MCF 10A (cell line): ENCODE measurements at regions not wholly inside any gene's neighbourhood (a gene's known extent, or its start where the extent isn't known, plus 50 kb on each side); places are given as distances from the start of the nearest gene placed in this dataset.

Experiments
- BruUV-seq: library from RNA; stranded (reverse); fragments of 400-500 nt; replicated peaks from 2 replicates; lab custom pipeline; 2021; lab: Mats Ljungman, UMichigan
- CTCF ChIA-PET: fragments of 300-600 bp; sonication (Branson Sonifier 250); formaldehyde crosslinking; extraction: SDS; loops from one replicate; lab custom pipeline; 2021; ENCODE audit warnings: antibody characterized with exemption, inconsistent platforms; lab: Yijun Ruan, JAX
- POLR2A ChIA-PET: fragments of 300-600, 350-650 bp; sonication (Branson Sonifier 250); formaldehyde crosslinking; extraction: SDS; loops from one replicate; lab custom pipeline; 2020; ENCODE audit warnings: antibody characterized with exemption, inconsistent platforms; lab: Yijun Ruan, JAX
- DNase-seq: peaks from one replicate; pipeline ENCODE4 v3.0.0-alpha.2; 2018; ENCODE audit not compliant: unreplicated experiment
- H3K27ac Mint-ChIP-seq: one replicate; pipeline ENCODE4 v1.8.0; 2022; ENCODE audit warnings: mild to moderate bottlenecking, low read depth, mixed read lengths; ENCODE audit not compliant: unreplicated experiment
- H3K27me3 Mint-ChIP-seq: one replicate; pipeline ENCODE4 v1.8.0; 2022; ENCODE audit warnings: mixed read lengths; ENCODE audit not compliant: insufficient read depth, unreplicated experiment
- H3K36me3 Mint-ChIP-seq: one replicate; pipeline ENCODE4 v1.8.0; 2022; ENCODE audit warnings: mild to moderate bottlenecking, moderate library complexity, mixed read lengths; ENCODE audit not compliant: insufficient read depth, unreplicated experiment
- H3K4me1 Mint-ChIP-seq: one replicate; pipeline ENCODE4 v1.8.0; 2022; ENCODE audit warnings: mixed read lengths; ENCODE audit not compliant: insufficient read depth, unreplicated experiment
- H3K4me3 Mint-ChIP-seq: one replicate; pipeline ENCODE4 v1.8.0; 2022; ENCODE audit warnings: mild to moderate bottlenecking, moderate library complexity, mixed read lengths; ENCODE audit not compliant: unreplicated experiment
- H3K9me3 Mint-ChIP-seq: one replicate; pipeline ENCODE4 v1.8.0; 2022; ENCODE audit warnings: mixed read lengths; ENCODE audit not compliant: unreplicated experiment
- intact Hi-C: fragments of 100-400 bp; cut with micrococcal nuclease; formaldehyde crosslinking; loops from 2 replicates; pipeline ENCODE4 v1.14.1; 2022
- TF ChIP-seq, protein P1 (sequence below): fragments of 200-600 bp; IDR thresholded peaks from one replicate; pipeline ENCODE4 v1.8.0; 2022; ENCODE audit warnings: antibody characterized with exemption, mild to moderate bottlenecking; ENCODE audit not compliant: unreplicated experiment

DNA sequence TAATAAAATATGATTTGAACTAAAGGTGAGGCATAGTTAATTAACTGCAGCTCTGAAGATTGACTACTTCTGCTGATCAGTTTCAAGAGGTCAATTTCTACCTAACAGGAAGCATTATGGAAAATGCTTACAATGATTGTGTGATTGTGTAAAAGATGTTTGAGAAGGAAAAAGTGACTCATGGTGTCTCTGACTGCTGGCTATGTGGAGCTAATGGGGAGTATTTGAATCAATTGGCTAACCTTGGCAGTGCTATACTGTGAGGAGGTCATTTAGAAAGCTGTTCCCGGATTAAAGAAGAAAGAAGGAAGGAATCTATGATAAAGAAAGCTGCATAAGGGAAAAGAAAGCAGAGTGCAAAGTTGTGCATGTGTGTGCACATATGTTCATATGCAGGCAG is 376.5 kb downstream of the ADGRL2 start:
- peak; percentile 52 for DNase-seq
- POLR2A ChIA-PET = no interaction called here
- BruUV-seq = no TSS peak
- Mint-ChIP-seq H3K4me1 (peaks cover 6% of the 10 kb centered on the region), H3K9me3 (no peaks in the 10 kb centered on the region), H3K4me3 (no peak overlapping the region), H3K27me3 (no peaks in the 10 kb centered on the region), H3K27ac (no peak overlapping the region), H3K36me3 (no peaks in the 10 kb centered on the region)
- intact Hi-C loops = no loop called here
- TF ChIP-seq, protein P1, sequence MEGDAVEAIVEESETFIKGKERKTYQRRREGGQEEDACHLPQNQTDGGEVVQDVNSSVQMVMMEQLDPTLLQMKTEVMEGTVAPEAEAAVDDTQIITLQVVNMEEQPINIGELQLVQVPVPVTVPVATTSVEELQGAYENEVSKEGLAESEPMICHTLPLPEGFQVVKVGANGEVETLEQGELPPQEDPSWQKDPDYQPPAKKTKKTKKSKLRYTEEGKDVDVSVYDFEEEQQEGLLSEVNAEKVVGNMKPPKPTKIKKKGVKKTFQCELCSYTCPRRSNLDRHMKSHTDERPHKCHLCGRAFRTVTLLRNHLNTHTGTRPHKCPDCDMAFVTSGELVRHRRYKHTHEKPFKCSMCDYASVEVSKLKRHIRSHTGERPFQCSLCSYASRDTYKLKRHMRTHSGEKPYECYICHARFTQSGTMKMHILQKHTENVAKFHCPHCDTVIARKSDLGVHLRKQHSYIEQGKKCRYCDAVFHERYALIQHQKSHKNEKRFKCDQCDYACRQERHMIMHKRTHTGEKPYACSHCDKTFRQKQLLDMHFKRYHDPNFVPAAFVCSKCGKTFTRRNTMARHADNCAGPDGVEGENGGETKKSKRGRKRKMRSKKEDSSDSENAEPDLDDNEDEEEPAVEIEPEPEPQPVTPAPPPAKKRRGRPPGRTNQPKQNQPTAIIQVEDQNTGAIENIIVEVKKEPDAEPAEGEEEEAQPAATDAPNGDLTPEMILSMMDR = no peak
- CTCF ChIA-PET = no interaction called here

DNA sequence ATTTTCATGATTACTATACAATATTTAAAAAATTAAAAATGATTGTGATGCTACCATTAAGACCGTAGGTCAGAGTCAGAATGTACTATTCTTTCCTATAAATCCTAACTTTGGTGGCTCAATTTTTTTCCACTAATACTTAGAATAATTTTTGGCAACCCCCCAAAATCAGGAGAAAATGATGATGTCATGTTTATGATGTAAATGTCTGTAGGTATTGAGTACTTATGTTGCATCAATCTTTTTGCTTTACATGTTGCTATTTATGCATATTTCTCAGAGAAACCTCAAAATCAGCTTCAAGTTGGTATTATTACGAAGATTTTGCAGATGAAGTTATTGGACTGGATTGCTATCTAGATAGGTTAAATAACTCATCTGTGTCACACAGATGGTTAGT is 371.2 kb downstream of the ADGRL2 start:
- ChIA-PET POLR2A (interaction anchor here (0.6 kb wide), 1 partner anchor 554 kb away, joined by 3 read pairs; no protein-coding TSS in a partner anchor), CTCF (interaction anchor here (1.6 kb wide), 1 partner anchor 11 kb away, joined by 3 read pairs; no protein-coding TSS in a partner anchor)
- DNase-seq = no peak
- TF ChIP-seq, protein P1 = no peak
- Mint-ChIP-seq H3K4me3 (no peak overlapping the region), H3K27ac (no peak overlapping the region), H3K27me3 (no peaks in the 10 kb centered on the region), H3K36me3 (no peaks in the 10 kb centered on the region), H3K9me3 (no peaks in the 10 kb centered on the region), H3K4me1 (no peaks in the 10 kb centered on the region)
- BruUV-seq = no TSS peak
- intact Hi-C loops = no loop called here

DNA sequence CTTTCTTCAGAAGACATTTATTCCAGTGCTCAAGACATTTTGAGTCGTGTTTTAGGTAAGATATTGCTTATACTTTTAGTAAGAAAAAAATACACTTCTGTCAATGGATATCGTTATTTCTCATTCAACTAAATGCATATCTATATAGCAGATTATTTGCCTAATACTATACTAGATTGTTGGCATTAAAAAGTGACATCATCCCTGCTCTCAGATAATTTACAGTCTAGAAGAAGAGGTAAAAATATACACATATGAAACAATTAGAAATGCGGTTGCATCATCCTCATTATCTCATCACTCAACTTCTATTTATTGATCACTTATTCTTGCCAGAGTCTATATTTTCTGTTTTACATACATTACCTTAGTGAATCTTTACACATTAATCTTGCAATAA is 367.7 kb downstream of the ADGRL2 start:
- ChIA-PET CTCF (interaction anchor here (0.7 kb wide), 1 partner anchor 496 kb away, joined by 3 read pairs; no protein-coding TSS in a partner anchor), POLR2A (interaction anchor here (0.9 kb wide), 1 partner anchor 209 kb away, joined by 4 read pairs; no protein-coding TSS in a partner anchor)
- no TSS peak for BruUV-seq
- intact Hi-C loops = no loop called here
- TF ChIP-seq, protein P1 = no peak
- H3K27me3 Mint-ChIP-seq = no peaks in the 10 kb centered on the region
- H3K9me3 Mint-ChIP-seq = no peaks in the 10 kb centered on the region
- H3K4me1 Mint-ChIP-seq = no peaks in the 10 kb centered on the region
- H3K36me3 Mint-ChIP-seq = no peaks in the 10 kb centered on the region
- H3K4me3 Mint-ChIP-seq = no peak overlapping the region
- H3K27ac Mint-ChIP-seq = no peak overlapping the region
- DNase-seq = no peak

DNA sequence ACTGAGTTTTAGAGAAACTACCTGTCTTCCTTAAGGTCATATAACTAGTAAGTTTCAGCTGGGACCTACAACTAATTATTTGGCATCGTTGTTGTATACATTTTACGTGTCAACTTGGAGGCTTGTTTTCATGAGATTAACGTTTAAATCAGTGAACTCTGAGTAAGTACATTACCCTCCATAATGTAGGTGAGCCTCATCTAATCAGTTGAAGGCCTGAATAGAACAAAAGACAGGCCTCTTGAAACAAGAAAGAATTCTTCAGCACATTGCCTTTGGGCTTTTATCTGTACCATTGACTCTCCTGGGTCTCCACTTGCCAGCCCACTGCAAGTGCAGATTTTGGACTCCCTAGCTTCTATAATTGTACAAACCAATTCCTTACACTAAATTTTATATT is 364.6 kb downstream of the ADGRL2 start:
- intact Hi-C loops = no loop called here
- DNase-seq = no peak
- ChIA-PET POLR2A (no interaction called here), CTCF (no interaction called here)
- BruUV-seq = no TSS peak
- peaks cover under 1% of the 10 kb centered on the region for H3K4me1 Mint-ChIP-seq
- no peaks in the 10 kb centered on the region for H3K9me3 Mint-ChIP-seq
- H3K27ac Mint-ChIP-seq = no peak overlapping the region
- no peak overlapping the region for H3K4me3 Mint-ChIP-seq
- H3K36me3 Mint-ChIP-seq = no peaks in the 10 kb centered on the region
- no peaks in the 10 kb centered on the region for H3K27me3 Mint-ChIP-seq
- TF ChIP-seq, protein P1 = no peak
